Esophagus (tissue), 2 donors: ENCODE measurements at regions not wholly inside any gene's neighbourhood (a gene's known extent, or its start where the extent isn't known, plus 50 kb on each side); places are given as distances from the start of the nearest gene placed in this dataset.
"Not testable (repeated sequence)": the region's sequence is repeated elsewhere in the genome, so short reads cannot be mapped to it uniquely, and the experiment has no call there.

Source experiments
- H3K27ac ChIP-seq, 2 donors: one replicate each; pipeline ENCODE4 v1.5.1; 2013; ENCODE audit warnings: low read depth in 2 of 2, mild to moderate bottlenecking in 2 of 2, inconsistent platforms in 1 of 2, low read length in 1 of 2, moderate library complexity in 1 of 2
- H3K27me3 ChIP-seq, 2 donors: one replicate each; pipeline ENCODE4 v1.6.1; 2013; ENCODE audit warnings: low read length in 2 of 2, control low read depth in 1 of 2, mild to moderate bottlenecking in 1 of 2; ENCODE audit not compliant: insufficient read depth in 2 of 2, control insufficient read depth in 1 of 2
- H3K36me3 ChIP-seq, 2 donors: one replicate each; pipeline ENCODE4 v1.6.1; 2013; ENCODE audit warnings: low read length in 1 of 2; ENCODE audit not compliant: control insufficient read depth in 2 of 2, insufficient read depth in 2 of 2
- H3K4me1 ChIP-seq, 2 donors: one replicate each; pipeline ENCODE4 v1.6.1; 2013; ENCODE audit warnings: low read length in 1 of 2; ENCODE audit not compliant: control insufficient read depth in 2 of 2, insufficient read depth in 2 of 2
- H3K4me3 ChIP-seq, 2 donors: one replicate each; pipeline ENCODE4 v1.5.1; 2013; ENCODE audit warnings: low read length in 2 of 2, mild to moderate bottlenecking in 2 of 2, low read depth in 1 of 2, moderate library complexity in 1 of 2
- H3K9me3 ChIP-seq, 2 donors: one replicate each; pipeline ENCODE4 v1.6.1; 2013; ENCODE audit warnings: mild to moderate bottlenecking in 2 of 2, low read depth in 1 of 2, low read length in 1 of 2, moderate library complexity in 1 of 2; ENCODE audit not compliant: control insufficient read depth in 2 of 2, insufficient read depth in 1 of 2
- WGBS, 2 donors: extraction: QIAGEN DNeasy Blood & Tissue Kit; methylation state at CpG; one replicate each; pipeline ENCODE4 v1.1.7; 2013; 5-methylcytosine and 5-hydroxymethylcytosine counted together
- donor health status: healthy with polysubstance abuse.
- donor health status: Bipolar disorder and iron deficiency.

- Histone ChIP-seq H3K36me3 (no peaks in the 10 kb centered on the region), H3K4me3 (no peak overlapping the region), H3K9me3 (no peaks in the 10 kb centered on the region), H3K27me3 (no peaks in the 10 kb centered on the region), H3K27ac (no peak overlapping the region), H3K4me1 (peaks cover 0 to 4% of the 10 kb centered on the region in 2 donors)
- 53 to 55% methylated on average over 3 of the region's 3 CpGs for WGBS, 2 donors
Measured at GRCh38 chr6:90368001-90368400, 71.4 kb upstream of the BACH2 start.

GRCh38 chr6:90365565-90366219 lies 69.0 kb upstream of the BACH2 start:
- no peaks in the 10 kb centered on the region for H3K27me3 ChIP-seq
- peaks cover 0 to 4% of the 10 kb centered on the region in 2 donors for H3K4me1 ChIP-seq
- H3K36me3 ChIP-seq: no peaks in the 10 kb centered on the region
- WGBS, 2 donors: 84 to 91% methylated on average over 7 of the region's 7 CpGs
- no peak overlapping the region for H3K4me3 ChIP-seq
- no peak overlapping the region for H3K27ac ChIP-seq
- no peaks in the 10 kb centered on the region for H3K9me3 ChIP-seq

GRCh38 chr6:90365002-90365401 lies 68.4 kb upstream of the BACH2 start:
- Histone ChIP-seq H3K4me3 (no peak overlapping the region), H3K27ac (no peak overlapping the region), H3K9me3 (no peaks in the 10 kb centered on the region), H3K4me1 (peaks cover 0 to 4% of the 10 kb centered on the region in 2 donors), H3K36me3 (no peaks in the 10 kb centered on the region), H3K27me3 (no peaks in the 10 kb centered on the region)
- 68% methylated on average over 5 of the region's 5 CpGs for WGBS, 2 donors

- no peaks in the 10 kb centered on the region for H3K4me1 ChIP-seq
- no peak overlapping the region for H3K27ac ChIP-seq
- WGBS, 2 donors: 69 to 82% methylated on average over 5 of the region's 5 CpGs
- no peaks in the 10 kb centered on the region for H3K27me3 ChIP-seq
- no peaks in the 10 kb centered on the region for H3K36me3 ChIP-seq
- no peaks in the 10 kb centered on the region for H3K9me3 ChIP-seq
- no peak overlapping the region for H3K4me3 ChIP-seq
Measured at GRCh38 chr6:90364286-90364685, 67.6 kb upstream of the BACH2 start.

- H3K9me3 ChIP-seq: no peaks in the 10 kb centered on the region
- 20 to 31% methylated on average over 3 of the region's 3 CpGs for WGBS, 2 donors
- H3K27me3 ChIP-seq: no peaks in the 10 kb centered on the region
- no peaks in the 10 kb centered on the region for H3K4me1 ChIP-seq
- H3K27ac ChIP-seq: no peak overlapping the region
- H3K4me3 ChIP-seq: no peak overlapping the region
- H3K36me3 ChIP-seq: no peaks in the 10 kb centered on the region
Measured at GRCh38 chr6:90362318-90362717, 65.7 kb upstream of the BACH2 start.

- no peaks in the 10 kb centered on the region for H3K9me3 ChIP-seq
- H3K4me3 ChIP-seq: no peak overlapping the region
- no peaks in the 10 kb centered on the region for H3K36me3 ChIP-seq
- no peaks in the 10 kb centered on the region for H3K27me3 ChIP-seq
- H3K27ac ChIP-seq: no peak overlapping the region
- H3K4me1 ChIP-seq: no peaks in the 10 kb centered on the region
- 80 to 85% methylated on average over 4 of the region's 4 CpGs for WGBS, 2 donors
Measured at GRCh38 chr6:90361174-90361573, 64.5 kb upstream of the BACH2 start.

GRCh38 chr6:90358036-90358770 lies 61.6 kb upstream of the BACH2 start:
- not testable (repeated sequence) for H3K36me3 ChIP-seq, H3K4me1 ChIP-seq, H3K27me3 ChIP-seq, H3K9me3 ChIP-seq, H3K27ac ChIP-seq, H3K4me3 ChIP-seq
- 77 to 85% methylated on average over 11 of the region's 11 CpGs for WGBS, 2 donors

DNA sequence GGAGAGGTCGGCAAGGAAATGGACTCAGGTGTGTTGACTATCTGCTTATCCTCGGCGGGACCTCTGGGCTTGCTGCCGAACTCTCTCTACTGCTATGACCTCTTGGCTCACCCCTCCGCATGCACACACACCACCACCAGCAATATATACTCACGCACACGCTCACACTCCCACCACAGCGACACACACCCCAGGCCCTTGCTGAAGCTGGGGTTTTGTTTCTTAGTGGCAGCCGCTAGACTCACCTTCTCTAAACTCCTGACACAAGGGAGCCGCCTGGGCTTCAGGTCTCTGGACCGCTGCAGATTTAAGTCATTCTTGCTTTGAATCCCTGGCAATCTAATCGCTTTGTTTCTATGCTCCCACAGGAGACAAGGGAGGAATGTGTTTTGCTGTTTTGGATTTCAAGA lies 59.4 kb upstream of the BACH2 start:
- H3K4me3 ChIP-seq: no peak overlapping the region
- H3K4me1 ChIP-seq: no peaks in the 10 kb centered on the region
- 73 to 76% methylated on average over 12 of the region's 12 CpGs for WGBS, 2 donors
- H3K27me3 ChIP-seq: no peaks in the 10 kb centered on the region
- H3K27ac ChIP-seq: no peak overlapping the region
- no peaks in the 10 kb centered on the region for H3K9me3 ChIP-seq
- H3K36me3 ChIP-seq: no peaks in the 10 kb centered on the region

DNA sequence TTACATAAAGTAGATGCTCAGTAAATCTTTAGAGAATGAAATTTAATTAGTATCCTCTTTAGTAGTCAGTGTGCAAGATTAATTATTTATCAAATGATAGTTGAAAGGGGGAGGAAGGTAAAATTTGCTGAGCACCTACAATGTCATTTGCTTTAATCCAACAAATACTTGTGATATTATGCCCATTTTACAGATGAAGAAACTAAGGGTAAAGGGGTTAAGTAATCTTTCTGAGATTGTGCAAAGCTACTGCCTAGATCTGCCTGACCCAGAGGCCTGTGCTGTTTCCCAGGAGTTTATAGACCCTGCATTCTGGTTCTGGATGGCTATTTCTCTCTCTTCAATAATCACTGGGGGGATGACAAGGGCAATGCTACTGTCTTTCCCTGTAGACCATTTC lies 58.3 kb upstream of the BACH2 start:
- H3K4me3 ChIP-seq: no peak overlapping the region
- no peaks in the 10 kb centered on the region for H3K27me3 ChIP-seq
- no peaks in the 10 kb centered on the region for H3K36me3 ChIP-seq
- no peaks in the 10 kb centered on the region for H3K4me1 ChIP-seq
- no peak overlapping the region for H3K27ac ChIP-seq
- H3K9me3 ChIP-seq: no peaks in the 10 kb centered on the region

DNA sequence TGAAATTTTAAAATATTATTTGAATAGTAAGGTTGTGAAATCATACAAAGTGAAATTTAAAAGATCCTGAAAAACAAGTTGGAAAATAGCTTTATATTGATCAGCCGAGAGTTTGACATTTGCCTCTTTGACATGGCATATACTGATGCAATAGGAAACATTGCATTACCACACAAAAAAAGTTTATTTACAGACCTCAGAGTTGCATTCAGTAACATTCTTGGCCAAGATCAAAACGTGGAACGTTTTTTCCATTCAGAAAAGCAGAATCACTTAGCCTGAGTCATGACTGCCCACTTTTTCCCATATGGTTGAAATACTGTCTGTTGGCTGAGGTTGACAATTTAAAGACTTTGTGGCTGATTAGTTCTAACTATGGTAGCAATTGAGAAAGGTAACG lies 55.1 kb upstream of the BACH2 start:
- 40 to 45% methylated on average over 4 of the region's 4 CpGs for WGBS, 2 donors
- Histone ChIP-seq H3K36me3 (no peaks in the 10 kb centered on the region), H3K4me1 (no peaks in the 10 kb centered on the region), H3K9me3 (no peaks in the 10 kb centered on the region), H3K27me3 (no peaks in the 10 kb centered on the region), H3K27ac (no peak overlapping the region), H3K4me3 (no peak overlapping the region)
